ENCODE measurements at regions not wholly inside any gene's neighbourhood (a gene's known extent, or its start where the extent isn't known, plus 50 kb on each side); places are given as distances from the start of the nearest gene placed in this dataset.

DNA sequence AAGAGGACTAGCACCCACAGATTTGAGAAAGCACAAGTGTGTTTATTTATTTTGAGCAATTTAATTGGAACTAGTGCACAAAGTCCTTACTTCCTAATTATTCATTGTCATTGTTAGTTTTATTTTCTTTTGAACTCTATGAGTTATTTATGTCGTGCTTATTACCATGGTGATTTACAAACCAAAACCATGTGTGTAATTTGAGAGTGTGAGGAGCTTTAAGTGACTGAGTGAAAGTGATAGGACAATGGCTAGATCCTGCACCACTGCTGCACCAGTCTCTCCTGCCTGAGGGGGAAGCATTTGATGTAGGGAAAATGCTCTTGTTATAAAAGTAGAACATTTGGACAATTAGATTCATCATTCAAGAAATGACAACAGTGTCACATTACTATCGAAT lies 172.3 kb upstream of the KLF12 start:
- Histone ChIP-seq H3K27ac (no peak overlapping the region), H3K4me3 (no peak overlapping the region), H3K9me3 (no peaks in the 10 kb centered on the region), H3K4me1 (no peaks in the 10 kb centered on the region), H3K36me3 (no peaks in the 10 kb centered on the region), H3K27me3 (no peaks in the 10 kb centered on the region), H3K9ac (ENCODE audit: low read depth in 2 of 2, low read length in 2 of 2) (no peak overlapping the region)
- no peak for DNase-seq
- TF ChIP-seq, protein P1, sequence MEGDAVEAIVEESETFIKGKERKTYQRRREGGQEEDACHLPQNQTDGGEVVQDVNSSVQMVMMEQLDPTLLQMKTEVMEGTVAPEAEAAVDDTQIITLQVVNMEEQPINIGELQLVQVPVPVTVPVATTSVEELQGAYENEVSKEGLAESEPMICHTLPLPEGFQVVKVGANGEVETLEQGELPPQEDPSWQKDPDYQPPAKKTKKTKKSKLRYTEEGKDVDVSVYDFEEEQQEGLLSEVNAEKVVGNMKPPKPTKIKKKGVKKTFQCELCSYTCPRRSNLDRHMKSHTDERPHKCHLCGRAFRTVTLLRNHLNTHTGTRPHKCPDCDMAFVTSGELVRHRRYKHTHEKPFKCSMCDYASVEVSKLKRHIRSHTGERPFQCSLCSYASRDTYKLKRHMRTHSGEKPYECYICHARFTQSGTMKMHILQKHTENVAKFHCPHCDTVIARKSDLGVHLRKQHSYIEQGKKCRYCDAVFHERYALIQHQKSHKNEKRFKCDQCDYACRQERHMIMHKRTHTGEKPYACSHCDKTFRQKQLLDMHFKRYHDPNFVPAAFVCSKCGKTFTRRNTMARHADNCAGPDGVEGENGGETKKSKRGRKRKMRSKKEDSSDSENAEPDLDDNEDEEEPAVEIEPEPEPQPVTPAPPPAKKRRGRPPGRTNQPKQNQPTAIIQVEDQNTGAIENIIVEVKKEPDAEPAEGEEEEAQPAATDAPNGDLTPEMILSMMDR (IDR thresholded peaks at IDR 0.05), result no peak
- intact Hi-C loops (cut with DNase I), result no loop called here

DNA sequence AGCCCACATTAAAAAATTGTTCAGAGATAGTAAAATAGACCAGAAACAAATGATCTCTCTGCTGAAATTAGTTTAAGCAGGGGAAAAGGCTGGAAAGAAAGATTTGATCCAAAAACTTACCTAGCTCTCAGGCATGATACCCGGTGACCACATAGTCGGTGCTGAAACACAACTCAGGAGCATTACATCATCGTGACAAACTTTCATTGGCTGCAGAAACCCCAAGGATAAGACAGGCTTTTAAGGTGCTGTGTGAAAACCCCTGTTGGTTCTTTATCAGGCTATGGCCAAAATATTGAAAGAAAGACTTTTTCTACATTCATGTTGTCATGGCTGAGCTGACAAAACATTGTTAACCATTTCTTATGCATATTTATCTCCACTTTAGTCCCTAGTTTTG lies 171.7 kb upstream of the KLF12 start:
- Histone ChIP-seq H3K4me1 (no peaks in the 10 kb centered on the region), H3K4me3 (no peak overlapping the region), H3K9me3 (no peaks in the 10 kb centered on the region), H3K27ac (no peak overlapping the region), H3K9ac (ENCODE audit: low read depth in 2 of 2, low read length in 2 of 2) (no peak overlapping the region), H3K27me3 (no peaks in the 10 kb centered on the region), H3K36me3 (no peaks in the 10 kb centered on the region)
- TF ChIP-seq, protein P1 (IDR thresholded peaks at IDR 0.05), result no peak
- intact Hi-C loops (cut with DNase I), result no loop called here
- no peak for DNase-seq

DNA sequence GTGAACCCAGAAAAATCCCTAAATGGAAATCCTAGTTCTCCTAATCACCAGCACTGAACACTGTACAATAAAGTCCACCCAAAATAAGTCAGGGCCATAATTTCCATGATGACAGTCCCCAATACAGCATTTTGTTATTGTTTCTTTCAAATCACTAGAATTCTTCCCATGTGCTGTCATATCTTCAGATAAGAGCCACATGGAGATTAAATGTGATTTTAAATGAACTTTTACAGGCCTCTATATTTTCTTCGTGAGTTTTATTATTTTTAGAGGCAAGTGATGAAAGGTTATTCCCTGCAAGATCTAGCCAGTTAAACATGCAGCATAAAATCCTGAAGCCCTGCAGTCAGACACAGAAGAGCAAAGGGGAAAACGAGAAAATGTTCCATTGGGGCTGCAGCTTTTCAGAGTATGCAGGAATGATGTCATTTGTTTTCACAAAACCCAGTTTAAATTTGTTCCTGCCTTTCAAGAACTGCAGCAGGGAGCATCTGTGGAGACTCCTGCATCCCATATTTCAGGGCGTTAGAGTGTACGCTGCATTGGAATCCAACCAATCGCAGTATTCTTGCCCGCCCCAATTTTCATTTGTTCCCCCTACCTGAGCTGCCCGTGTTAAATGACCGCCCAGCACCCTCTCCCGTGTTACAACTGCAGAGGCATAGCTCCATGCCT lies 167.2 kb upstream of the KLF12 start:
- H3K27ac ChIP-seq, result no peak overlapping the region

DNA sequence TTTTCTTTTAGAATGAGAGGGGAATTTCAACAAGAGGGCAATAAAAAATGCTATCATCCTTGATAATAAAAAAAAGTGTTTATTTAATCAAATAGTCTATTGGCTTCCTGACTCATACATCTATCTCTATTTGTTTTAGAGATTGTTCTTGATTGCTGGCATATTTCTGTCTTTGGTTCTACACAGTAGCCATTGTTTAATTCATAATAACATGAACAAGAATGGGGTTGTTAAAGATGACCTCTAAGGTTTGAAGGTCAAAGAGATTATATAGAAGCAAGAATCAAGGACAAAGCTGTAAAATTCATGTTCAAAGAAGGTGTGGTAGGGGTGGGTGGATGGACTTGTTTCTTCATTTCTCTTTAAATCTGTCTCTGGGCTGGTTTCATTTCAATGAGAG lies 166.0 kb upstream of the KLF12 start:
- TF ChIP-seq, protein P1 (IDR thresholded peaks at IDR 0.05), result no peak
- no peak overlapping the region for H3K9ac ChIP-seq (ENCODE audit: low read depth in 2 of 2, low read length in 2 of 2)
- H3K27ac ChIP-seq, result no peak overlapping the region
- H3K9me3 ChIP-seq, result no peaks in the 10 kb centered on the region
- no peak for DNase-seq
- intact Hi-C loops (cut with DNase I), result no loop called here
- no peaks in the 10 kb centered on the region for H3K27me3 ChIP-seq
- no peak overlapping the region for H3K4me3 ChIP-seq
- no peaks in the 10 kb centered on the region for H3K4me1 ChIP-seq
- H3K36me3 ChIP-seq, result no peaks in the 10 kb centered on the region

More for the DNA sequence above, 167.2 kb upstream of the KLF12 start:
- no peak for DNase-seq
- H3K27me3 ChIP-seq, result no peaks in the 10 kb centered on the region
- no peak overlapping the region for H3K9ac ChIP-seq (ENCODE audit: low read depth in 2 of 2, low read length in 2 of 2)
- intact Hi-C loops (cut with DNase I), result no loop called here
- TF ChIP-seq, protein P1 (IDR thresholded peaks at IDR 0.05), result no peak
- H3K4me3 ChIP-seq, result no peak overlapping the region
- H3K9me3 ChIP-seq, result no peaks in the 10 kb centered on the region
- H3K4me1 ChIP-seq, result no peaks in the 10 kb centered on the region
- H3K36me3 ChIP-seq, result no peaks in the 10 kb centered on the region

DNA sequence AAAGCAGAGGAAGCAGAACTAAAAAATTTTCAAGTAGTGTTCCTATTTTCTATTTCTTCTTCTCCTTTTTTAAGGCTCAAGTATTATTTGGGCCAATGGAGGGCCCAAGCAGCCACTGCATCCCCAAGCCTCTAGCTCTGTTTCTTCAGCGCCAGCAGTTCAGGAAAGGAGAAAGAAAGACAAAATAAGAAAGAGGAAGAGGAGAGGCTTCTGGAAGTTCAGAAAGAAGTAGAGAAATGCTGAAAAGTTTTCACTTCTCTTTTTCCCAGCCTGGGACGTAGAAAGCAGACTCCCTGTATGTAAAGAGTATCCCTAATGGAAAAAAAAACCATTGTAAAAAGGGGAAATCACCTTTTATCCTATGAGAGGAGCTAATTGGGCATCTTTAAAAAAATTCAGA lies 165.5 kb upstream of the KLF12 start:
- Histone ChIP-seq H3K9ac (ENCODE audit: low read depth in 2 of 2, low read length in 2 of 2) (no peak overlapping the region), H3K4me1 (no peaks in the 10 kb centered on the region), H3K27ac (no peak overlapping the region), H3K27me3 (no peaks in the 10 kb centered on the region), H3K36me3 (no peaks in the 10 kb centered on the region), H3K9me3 (no peaks in the 10 kb centered on the region), H3K4me3 (no peak overlapping the region)
- DNase-seq, result no peak
- intact Hi-C loops (cut with DNase I), result no loop called here
- TF ChIP-seq, protein P1 (IDR thresholded peaks at IDR 0.05), result no peak

Measured in colonic mucosa (tissue), 4 donors.